GM12874 (cell line): ENCODE measurements at regions not wholly inside any gene's neighbourhood (a gene's known extent, or its start where the extent isn't known, plus 50 kb on each side); places are given as distances from the start of the nearest gene placed in this dataset.

Experiments
- TF ChIP-seq, protein P1 (sequence below): IDR thresholded peaks from 2 replicates; pipeline ENCODE4 v1.5.1; 2011; ENCODE audit warnings: low read depth, mild to moderate bottlenecking, control low read depth, low read length, moderate library complexity; ENCODE audit not compliant: insufficient read depth

- TF ChIP-seq, protein P1, sequence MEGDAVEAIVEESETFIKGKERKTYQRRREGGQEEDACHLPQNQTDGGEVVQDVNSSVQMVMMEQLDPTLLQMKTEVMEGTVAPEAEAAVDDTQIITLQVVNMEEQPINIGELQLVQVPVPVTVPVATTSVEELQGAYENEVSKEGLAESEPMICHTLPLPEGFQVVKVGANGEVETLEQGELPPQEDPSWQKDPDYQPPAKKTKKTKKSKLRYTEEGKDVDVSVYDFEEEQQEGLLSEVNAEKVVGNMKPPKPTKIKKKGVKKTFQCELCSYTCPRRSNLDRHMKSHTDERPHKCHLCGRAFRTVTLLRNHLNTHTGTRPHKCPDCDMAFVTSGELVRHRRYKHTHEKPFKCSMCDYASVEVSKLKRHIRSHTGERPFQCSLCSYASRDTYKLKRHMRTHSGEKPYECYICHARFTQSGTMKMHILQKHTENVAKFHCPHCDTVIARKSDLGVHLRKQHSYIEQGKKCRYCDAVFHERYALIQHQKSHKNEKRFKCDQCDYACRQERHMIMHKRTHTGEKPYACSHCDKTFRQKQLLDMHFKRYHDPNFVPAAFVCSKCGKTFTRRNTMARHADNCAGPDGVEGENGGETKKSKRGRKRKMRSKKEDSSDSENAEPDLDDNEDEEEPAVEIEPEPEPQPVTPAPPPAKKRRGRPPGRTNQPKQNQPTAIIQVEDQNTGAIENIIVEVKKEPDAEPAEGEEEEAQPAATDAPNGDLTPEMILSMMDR, result no peak
Measured at GRCh38 chr17:21500064-21500463, 123.9 kb downstream of the KCNJ12 start.

DNA sequence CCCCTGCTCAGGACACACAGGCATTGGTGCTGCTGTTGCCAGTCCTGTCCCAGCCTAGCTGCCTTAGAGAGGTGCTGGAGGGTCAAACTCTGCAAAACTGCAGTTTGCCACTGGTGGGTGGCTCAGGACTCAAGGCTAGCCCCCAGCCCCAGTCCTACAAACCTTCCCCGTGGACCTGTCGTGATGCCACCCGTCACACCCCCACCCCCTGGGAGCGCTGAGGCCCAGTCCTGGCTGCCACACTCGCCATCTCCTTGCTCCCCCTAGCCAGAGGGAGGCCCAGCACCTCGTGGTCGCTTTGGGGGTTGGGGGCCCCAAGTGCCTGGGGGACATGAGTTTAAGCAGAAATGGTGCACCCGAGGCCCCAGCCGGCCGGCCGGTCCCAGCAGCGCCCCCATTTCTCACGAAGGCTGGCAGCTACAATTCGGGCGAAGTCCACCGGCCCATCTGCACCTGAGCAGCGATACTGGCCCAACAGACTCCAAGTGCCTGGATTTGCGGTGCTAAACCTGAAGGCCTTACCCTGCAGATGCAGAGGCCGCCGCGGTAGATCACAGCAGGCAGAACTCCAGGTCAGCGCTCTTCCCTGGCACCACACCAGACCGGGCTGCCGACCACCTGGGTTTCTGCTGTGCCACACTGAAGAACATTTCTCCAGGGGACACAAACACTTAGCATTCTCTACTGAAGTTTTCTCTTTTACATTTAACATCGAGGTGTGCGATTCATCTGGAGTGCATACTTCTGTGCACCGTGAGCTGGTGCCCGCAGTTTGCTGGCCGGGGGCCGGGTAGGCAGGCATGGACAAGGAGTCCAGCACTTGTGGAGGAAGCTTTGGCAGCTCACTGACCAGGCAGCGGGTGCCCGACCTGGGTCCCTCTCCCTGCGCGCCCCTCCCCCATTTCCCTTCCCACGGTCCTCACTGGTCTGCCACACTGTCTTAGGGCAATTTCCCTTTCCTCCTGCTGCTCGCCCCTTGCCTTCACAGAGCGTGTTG is 130.0 kb downstream of the KCNJ12 start:
- TF ChIP-seq, protein P1, result no peak

DNA sequence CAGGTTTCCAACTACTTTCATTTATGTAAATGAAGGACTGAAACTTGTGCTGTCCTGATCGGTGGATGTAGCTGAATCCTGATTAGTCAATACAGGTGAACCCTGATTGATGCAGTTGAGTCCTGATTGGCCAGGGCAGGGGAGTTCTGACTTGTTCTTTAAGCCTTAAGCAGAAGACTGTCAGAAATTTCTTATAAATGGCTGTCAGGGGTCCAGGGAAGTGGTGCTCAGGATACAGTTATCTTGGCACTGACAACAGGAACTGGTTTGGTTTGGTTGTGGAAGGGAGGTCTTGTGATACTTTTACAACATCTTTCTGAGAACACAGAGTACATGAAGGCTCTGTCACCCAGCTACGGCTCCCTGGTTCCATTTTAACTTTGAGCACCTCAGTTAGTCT is 132.1 kb downstream of the KCNJ12 start:
- TF ChIP-seq, protein P1, result no peak

- TF ChIP-seq, protein P1, result no peak
Measured at GRCh38 chr17:21510686-21511362, 134.7 kb downstream of the KCNJ12 start.

- TF ChIP-seq, protein P1, result peak; percentile 72
Measured at GRCh38 chr17:21511363-21512195, 135.4 kb downstream of the KCNJ12 start.

- TF ChIP-seq, protein P1, result no peak
Measured at GRCh38 chr17:21512307-21513011, 136.3 kb downstream of the KCNJ12 start.
